OCI-LY3 (cell line): ENCODE measurements at regions not wholly inside any gene's neighbourhood (a gene's known extent, or its start where the extent isn't known, plus 50 kb on each side); places are given as distances from the start of the nearest gene placed in this dataset.

Experiments
- H2AFZ ChIP-seq: fragments of 200-600, 300-600 bp; shearing (Covaris generic); 2 replicates; pipeline ENCODE4 v1.6.0; 2014; ENCODE audit warnings: antibody characterized with exemption, low read depth, low read length
- H3K27ac ChIP-seq: fragments of 200-600, 300-600 bp; sonication (generic); 2 replicates; pipeline ENCODE4 v1.5.1; 2014; ENCODE audit warnings: mild to moderate bottlenecking, low read length, moderate library complexity, mixed read lengths
- H3K27me3 ChIP-seq: fragments of 200-600, 300-600 bp; sonication (generic); 2 replicates; pipeline ENCODE4 v1.6.1; 2014; ENCODE audit warnings: low read depth, low read length, mixed read lengths
- H3K36me3 ChIP-seq: fragments of 200-600, 300-600 bp; sonication (generic); replicated peaks from 2 replicates; pipeline ENCODE3; 2014; ENCODE audit warnings: low read depth, low read length, mixed read lengths
- H3K4me1 ChIP-seq: fragments of 300-600, 200-600 bp; sonication (generic); 2 replicates; pipeline ENCODE4 v1.6.1; 2014; ENCODE audit warnings: low read length, mixed read lengths
- H3K4me2 ChIP-seq: fragments of 200-600, 300-600 bp; sonication (generic); 2 replicates; pipeline ENCODE4 v1.6.1; 2014; ENCODE audit warnings: low read length, mixed read lengths
- H3K4me3 ChIP-seq: fragments of 300-600, 200-600 bp; sonication (generic); 2 replicates; pipeline ENCODE4 v1.5.1; 2014; ENCODE audit warnings: antibody characterized with exemption, mild to moderate bottlenecking, low read length, moderate library complexity
- H3K79me2 ChIP-seq: fragments of 300-600, 200-600 bp; shearing (Covaris generic); 2 replicates; pipeline ENCODE4 v1.6.1; 2014; ENCODE audit warnings: mild to moderate bottlenecking, low read length, mixed read lengths
- H3K9ac ChIP-seq: fragments of 300-600, 200-600 bp; shearing (Covaris generic); 2 replicates; pipeline ENCODE4 v1.6.0; 2014; ENCODE audit warnings: mild to moderate bottlenecking, low read length, moderate library complexity
- H3K9me3 ChIP-seq: fragments of 200-600, 300-600 bp; shearing (Covaris generic); 2 replicates; pipeline ENCODE4 v1.6.1; 2014; ENCODE audit warnings: low read length, mixed read lengths; ENCODE audit not compliant: insufficient read depth
- H4K20me1 ChIP-seq: fragments of 200-600, 300-600 bp; sonication (generic); 2 replicates; pipeline ENCODE4 v1.6.1; 2016; ENCODE audit warnings: low read length, mixed read lengths; ENCODE audit not compliant: insufficient read depth
- CTCF ChIP-seq: fragments of 200-600, 300-600 bp; sonication (generic); IDR thresholded peaks from 2 replicates; pipeline ENCODE4 v1.5.1; 2014; ENCODE audit warnings: antibody characterized with exemption, low read length, low read depth
- EZH2phosphoT487 ChIP-seq: fragments of 200-600 bp; shearing (Covaris generic); IDR thresholded peaks from 2 replicates; pipeline ENCODE4 v1.6.1; 2018; ENCODE audit warnings: antibody characterized with exemption, mixed run types, low read depth

GRCh38 chr1:29460694-29461093 is 224.4 kb downstream of the PTPRU start:
- Histone ChIP-seq H3K9me3 (no peaks in the 10 kb centered on the region), H3K79me2 (no peaks in the 10 kb centered on the region), H3K9ac (no peak overlapping the region), H3K4me1 (0 out of 2 replicates have a peak, but pooled peaks cover 2% of the 10 kb centered on the region), H3K4me3 (no peak overlapping the region), H4K20me1 (no peaks in the 10 kb centered on the region), H3K27me3 (no peaks in the 10 kb centered on the region), H3K4me2 (no peak overlapping the region), H3K36me3 (no peaks in the 10 kb centered on the region), H2AFZ (no peak overlapping the region), H3K27ac (no peak overlapping the region)
- TF ChIP-seq CTCF (no peak), EZH2phosphoT487 (no peak)

DNA sequence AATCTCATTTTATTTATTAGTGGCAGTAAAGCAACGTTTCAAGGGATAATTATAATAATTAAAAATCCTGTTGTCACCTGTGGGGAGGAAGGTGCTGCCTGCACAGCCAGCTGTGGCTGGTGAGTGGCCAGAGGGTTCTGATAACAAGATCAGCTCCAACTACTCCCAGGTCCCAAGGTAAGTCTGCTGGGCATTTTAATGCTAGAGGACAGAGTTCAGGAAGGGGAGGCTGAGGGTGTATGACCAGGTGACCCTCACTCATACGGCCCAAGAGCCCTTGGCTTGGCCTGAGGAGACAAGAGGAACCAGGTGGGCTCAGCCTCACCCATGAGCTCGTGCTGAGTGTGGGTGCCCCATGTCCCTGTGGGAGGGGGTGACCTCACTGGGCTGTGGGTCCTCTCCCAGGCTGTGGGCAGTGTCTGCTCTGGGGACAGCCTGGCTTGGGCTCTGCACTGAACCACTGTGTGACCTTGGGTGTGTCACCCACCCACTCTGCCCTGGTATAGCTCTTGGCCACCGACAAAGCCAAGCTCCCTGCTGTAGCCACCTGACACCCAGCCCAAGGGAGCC is 223.8 kb downstream of the PTPRU start:
- Histone ChIP-seq H3K4me1 (0 out of 2 replicates have a peak, but pooled peaks cover 2% of the 10 kb centered on the region), H3K4me3 (no peak overlapping the region), H3K36me3 (no peaks in the 10 kb centered on the region), H2AFZ (no peak overlapping the region), H3K79me2 (no peaks in the 10 kb centered on the region), H4K20me1 (no peaks in the 10 kb centered on the region), H3K9ac (no peak overlapping the region), H3K4me2 (no peak overlapping the region), H3K9me3 (no peaks in the 10 kb centered on the region), H3K27me3 (no peaks in the 10 kb centered on the region), H3K27ac (no peak overlapping the region)
- no peak for TF ChIP-seq EZH2phosphoT487
- no peak for TF ChIP-seq CTCF

DNA sequence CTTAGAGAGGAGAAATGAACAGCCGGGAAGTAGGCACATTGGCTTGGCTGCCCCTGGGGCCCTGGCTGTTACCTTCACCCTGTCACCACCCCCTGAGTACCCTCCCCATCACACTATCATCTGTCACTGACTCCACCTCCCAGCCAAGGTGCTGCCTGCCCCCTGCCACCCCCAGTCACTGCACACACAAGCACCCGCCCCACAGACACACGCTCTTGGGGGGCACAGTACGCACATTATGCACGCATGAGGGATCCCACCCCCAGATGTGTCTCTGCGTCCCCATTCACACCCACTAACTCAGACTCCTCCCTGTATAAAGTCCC is 223.3 kb downstream of the PTPRU start:
- Histone ChIP-seq H2AFZ (no peak overlapping the region), H3K4me2 (no peak overlapping the region), H3K9me3 (no peaks in the 10 kb centered on the region), H3K4me1 (0 out of 2 replicates have a peak, but pooled peaks cover 2% of the 10 kb centered on the region), H3K36me3 (no peaks in the 10 kb centered on the region), H3K27me3 (no peaks in the 10 kb centered on the region), H4K20me1 (no peaks in the 10 kb centered on the region), H3K27ac (no peak overlapping the region), H3K79me2 (no peaks in the 10 kb centered on the region), H3K9ac (no peak overlapping the region), H3K4me3 (no peak overlapping the region)
- TF ChIP-seq CTCF: no peak
- no peak for TF ChIP-seq EZH2phosphoT487

DNA sequence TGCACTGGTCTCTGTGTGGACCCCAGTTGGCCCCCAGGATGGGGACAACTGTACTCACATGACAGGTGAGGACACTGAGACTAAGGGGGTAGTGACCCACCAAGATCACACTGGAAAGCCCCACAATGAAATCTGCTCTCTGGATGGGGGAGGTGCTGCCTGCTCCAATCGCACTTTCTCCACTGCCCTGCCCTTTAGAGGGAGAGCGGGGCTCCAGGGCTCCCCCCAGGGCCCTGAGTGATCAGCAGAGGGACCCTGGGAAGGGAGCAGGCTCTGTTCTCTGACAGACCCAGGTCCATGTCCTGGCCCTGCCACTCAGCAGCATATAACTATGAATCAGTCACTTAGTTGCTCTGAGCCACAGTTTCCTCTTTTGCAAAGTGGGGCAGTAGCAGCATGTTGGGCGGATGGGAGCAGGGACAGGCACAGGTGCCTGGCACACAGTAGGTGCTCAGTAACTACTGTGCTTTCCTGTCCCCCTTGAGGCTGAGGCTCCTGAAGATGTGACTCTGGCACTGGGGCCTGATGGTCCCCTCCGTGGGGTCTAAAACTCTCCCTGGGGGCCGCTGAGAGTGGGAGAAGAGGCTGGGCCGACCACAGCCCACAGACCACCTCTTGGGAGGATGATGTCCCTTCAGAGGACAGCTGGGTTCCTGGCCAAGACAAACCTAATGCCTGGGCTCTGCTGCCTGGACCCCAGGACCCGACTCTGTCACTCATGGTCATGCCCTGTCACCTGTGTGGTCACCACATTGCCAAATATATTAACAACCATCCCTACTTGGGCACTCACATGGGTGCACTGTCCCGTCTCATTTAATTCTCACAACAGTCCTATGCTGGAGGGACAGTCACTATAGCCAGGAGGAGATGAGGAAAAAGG is 222.7 kb downstream of the PTPRU start:
- H3K27me3 ChIP-seq: no peaks in the 10 kb centered on the region
- H3K27ac ChIP-seq: no peak overlapping the region
- H4K20me1 ChIP-seq: no peaks in the 10 kb centered on the region
- H3K36me3 ChIP-seq: no peaks in the 10 kb centered on the region
- no peak overlapping the region for H3K4me3 ChIP-seq
- TF ChIP-seq CTCF: no peak
- H3K79me2 ChIP-seq: no peaks in the 10 kb centered on the region
- H3K9ac ChIP-seq: no peak overlapping the region
- no peak overlapping the region for H2AFZ ChIP-seq
- H3K4me2 ChIP-seq: peak overlapping the region; percentile 20; the same call in 1 of the 2 replicates
- H3K4me1 ChIP-seq: 0 out of 2 replicates have a peak, but pooled peaks cover 2% of the 10 kb centered on the region
- no peaks in the 10 kb centered on the region for H3K9me3 ChIP-seq
